Kidney (tissue), 13 donors: ENCODE measurements at regions not wholly inside any gene's neighbourhood (a gene's known extent, or its start where the extent isn't known, plus 50 kb on each side); places are given as distances from the start of the nearest gene placed in this dataset.

Experiments
- DNase-seq, 5 donors: peaks; one replicate each; pipeline ENCODE4 v3.0.0-alpha.2; 2013 to 2020
- FAIRE-seq: peaks from 2 replicates; lab custom pipeline; 2012; peaks lifted over from hg19 to GRCh38; lab: Jason Lieb, UNC
- H3K27ac ChIP-seq, 2 donors: one replicate each; pipeline ENCODE4 v1.7.0; 2013; ENCODE audit warnings: low read depth in 2 of 2, low read length in 2 of 2, inconsistent platforms in 1 of 2
- H3K27me3 ChIP-seq: one replicate; pipeline ENCODE4 v1.7.1; 2013; ENCODE audit warnings: low read length, inconsistent platforms; ENCODE audit not compliant: control insufficient read depth, insufficient read depth
- H3K36me3 ChIP-seq, 3 donors: one replicate each; pipeline versions ENCODE4 v1.7.0 to v1.7.1; 2013; ENCODE audit warnings: low read length in 3 of 3, control low read depth in 1 of 3, inconsistent platforms in 1 of 3; ENCODE audit not compliant: insufficient read depth in 3 of 3, control insufficient read depth in 2 of 3
- H3K4me1 ChIP-seq, 3 donors: one replicate each; pipeline versions ENCODE4 v1.7.0 to v1.7.1; 2013; ENCODE audit warnings: low read length in 3 of 3, inconsistent platforms in 1 of 3, low read depth in 1 of 3; ENCODE audit not compliant: control insufficient read depth in 2 of 3, insufficient read depth in 2 of 3
- H3K4me3 ChIP-seq, 3 donors: one replicate each; pipeline versions ENCODE4 v1.7.0 to v1.8.1; 2013; ENCODE audit warnings: low read length in 3 of 3, control low read depth in 1 of 3, inconsistent platforms in 1 of 3
- H3K9ac ChIP-seq, 3 donors: one replicate each; pipeline versions ENCODE4 v1.7.0 to v1.7.1; 2013; ENCODE audit warnings: low read length in 3 of 3, control low read depth in 1 of 3, inconsistent platforms in 1 of 3
- H3K9me3 ChIP-seq, 3 donors: one replicate each; pipeline versions ENCODE4 v1.7.0 to v1.7.1; 2013; ENCODE audit warnings: low read length in 3 of 3, control low read depth in 1 of 3, inconsistent platforms in 1 of 3; ENCODE audit not compliant: control insufficient read depth in 2 of 3, insufficient read depth in 1 of 3
- intact Hi-C: fragments of 100-400 bp; cut with DNase I; formaldehyde crosslinking; loops from one replicate; pipeline ENCODE4 v1.11.1; 2022
- TF ChIP-seq, protein P1 (sequence below): IDR thresholded peaks from 3 replicates; pipeline ENCODE4 v1.5.1; 2012; ENCODE audit warnings: mild to moderate bottlenecking, moderate library complexity, borderline replicate concordance; ENCODE audit not compliant: insufficient read depth; ENCODE audit errors: extremely low read depth
- donor health status: control.
- donor health status: control.
- donor health status: control.
- donor health status: control.
- donor health status: control.
- donor health status: DM: yes; HTN: yes; CAD: no.
- donor health status: Normal renal cell carcinoma (clear cell type).

DNA sequence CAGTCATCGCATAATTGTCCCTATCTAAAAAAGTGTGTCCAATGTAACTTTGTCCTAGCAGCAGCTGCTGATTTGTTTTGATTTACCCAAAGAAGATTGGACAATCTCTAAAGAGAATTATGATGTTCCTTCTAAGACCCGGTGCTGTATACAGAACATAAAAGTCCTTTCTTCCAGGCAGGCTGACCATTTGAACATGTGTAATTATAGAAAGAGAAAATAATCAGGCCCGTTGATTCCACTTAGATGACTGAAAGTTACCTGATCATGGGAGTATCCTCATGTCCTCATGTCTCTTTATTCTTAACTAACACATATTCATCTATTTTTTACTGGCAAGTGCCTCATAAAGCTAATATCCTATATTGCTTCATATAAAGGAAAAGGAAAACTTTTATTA lies 164.1 kb upstream of the MRPS30 start:
- no peaks in the 10 kb centered on the region for H3K27me3 ChIP-seq
- FAIRE-seq, result no peak
- no peaks in the 10 kb centered on the region for H3K36me3 ChIP-seq
- no peak overlapping the region for H3K27ac ChIP-seq
- intact Hi-C loops, result no loop called here
- H3K4me3 ChIP-seq, result no peak overlapping the region
- H3K9me3 ChIP-seq, result no peaks in the 10 kb centered on the region
- TF ChIP-seq, protein P1, sequence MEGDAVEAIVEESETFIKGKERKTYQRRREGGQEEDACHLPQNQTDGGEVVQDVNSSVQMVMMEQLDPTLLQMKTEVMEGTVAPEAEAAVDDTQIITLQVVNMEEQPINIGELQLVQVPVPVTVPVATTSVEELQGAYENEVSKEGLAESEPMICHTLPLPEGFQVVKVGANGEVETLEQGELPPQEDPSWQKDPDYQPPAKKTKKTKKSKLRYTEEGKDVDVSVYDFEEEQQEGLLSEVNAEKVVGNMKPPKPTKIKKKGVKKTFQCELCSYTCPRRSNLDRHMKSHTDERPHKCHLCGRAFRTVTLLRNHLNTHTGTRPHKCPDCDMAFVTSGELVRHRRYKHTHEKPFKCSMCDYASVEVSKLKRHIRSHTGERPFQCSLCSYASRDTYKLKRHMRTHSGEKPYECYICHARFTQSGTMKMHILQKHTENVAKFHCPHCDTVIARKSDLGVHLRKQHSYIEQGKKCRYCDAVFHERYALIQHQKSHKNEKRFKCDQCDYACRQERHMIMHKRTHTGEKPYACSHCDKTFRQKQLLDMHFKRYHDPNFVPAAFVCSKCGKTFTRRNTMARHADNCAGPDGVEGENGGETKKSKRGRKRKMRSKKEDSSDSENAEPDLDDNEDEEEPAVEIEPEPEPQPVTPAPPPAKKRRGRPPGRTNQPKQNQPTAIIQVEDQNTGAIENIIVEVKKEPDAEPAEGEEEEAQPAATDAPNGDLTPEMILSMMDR, result no peak
- no peak overlapping the region for H3K9ac ChIP-seq
- DNase-seq, result no peak
- H3K4me1 ChIP-seq, result no peaks in the 10 kb centered on the region

DNA sequence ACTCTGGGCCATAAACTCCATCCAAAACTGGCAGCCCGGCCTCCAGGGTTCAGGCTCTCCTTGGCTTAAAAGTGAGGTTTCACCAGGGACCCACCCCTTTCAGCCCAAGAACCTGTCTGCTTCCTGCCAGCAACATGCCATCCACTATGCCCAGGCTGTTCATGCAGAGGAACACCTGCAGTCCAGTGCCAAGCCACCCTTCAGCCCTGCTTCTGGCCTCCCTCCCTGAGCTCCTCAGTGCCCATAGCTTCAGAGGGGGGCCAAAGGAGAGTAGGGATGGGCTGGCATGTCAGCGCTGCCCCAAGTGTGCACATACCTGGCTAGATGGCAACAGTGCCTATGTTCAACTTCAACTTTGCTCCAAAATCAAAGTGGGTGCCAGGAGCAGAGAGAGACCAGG lies 166.9 kb upstream of the MRPS30 start:
- Histone ChIP-seq H3K9me3 (no peaks in the 10 kb centered on the region), H3K4me1 (no peaks in the 10 kb centered on the region), H3K36me3 (no peaks in the 10 kb centered on the region), H3K27me3 (no peaks in the 10 kb centered on the region), H3K27ac (no peak overlapping the region), H3K9ac (no peak overlapping the region), H3K4me3 (no peak overlapping the region)
- FAIRE-seq, result no peak
- TF ChIP-seq, protein P1, result no peak
- peak in 1 of 5 donors; percentile 57 for DNase-seq
- intact Hi-C loops, result no loop called here

DNA sequence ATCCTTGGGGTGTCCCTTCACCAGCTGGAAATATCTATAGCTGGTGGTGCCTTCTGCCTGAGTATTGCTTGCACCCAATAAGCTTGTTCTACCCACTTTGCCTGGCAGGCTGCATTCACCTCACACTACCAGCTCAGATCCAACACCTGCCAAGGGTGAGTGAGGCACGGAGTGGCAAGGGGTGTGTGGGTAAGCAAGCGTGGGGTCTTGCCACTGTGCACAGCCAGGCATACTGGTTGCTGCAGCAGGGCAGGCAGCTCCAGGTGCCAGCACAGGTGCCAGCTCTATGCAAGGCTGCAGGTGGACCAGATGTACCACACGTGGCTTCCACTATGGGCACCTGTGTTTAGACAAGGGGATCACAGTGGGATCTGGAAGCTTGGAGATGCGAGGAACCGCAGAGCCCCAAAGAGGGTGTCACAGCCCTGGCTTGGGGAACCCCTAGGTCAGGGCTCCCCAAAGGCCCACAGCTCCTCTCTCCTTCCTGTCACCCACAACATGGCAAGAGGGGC lies 167.7 kb upstream of the MRPS30 start:
- Histone ChIP-seq H3K9ac (no peak overlapping the region), H3K4me3 (no peak overlapping the region), H3K36me3 (no peaks in the 10 kb centered on the region), H3K4me1 (no peaks in the 10 kb centered on the region), H3K27me3 (no peaks in the 10 kb centered on the region), H3K27ac (no peak overlapping the region), H3K9me3 (no peaks in the 10 kb centered on the region)
- intact Hi-C loops, result no loop called here
- TF ChIP-seq, protein P1, result no peak
- FAIRE-seq (no peak), DNase-seq (no peak)
